Esophagus squamous epithelium (tissue), 4 donors: ENCODE measurements at regions not wholly inside any gene's neighbourhood (a gene's known extent, or its start where the extent isn't known, plus 50 kb on each side); places are given as distances from the start of the nearest gene placed in this dataset.

ENCODE experiments used
- CTCF ChIP-seq, 6 experiments: fragments of 450-650 bp in 4 of 6; fragments of 200-600 bp in 2 of 6; sonication (generic) in 2 of 6; IDR thresholded peaks; one replicate each; pipeline ENCODE4 v1.5.1; 2016 to 2019; ENCODE audit warnings: antibody characterized with exemption in 6 of 6, mild to moderate bottlenecking in 4 of 6, moderate library complexity in 4 of 6
- POLR2A ChIP-seq, 4 donors: fragments of 450-650 bp; IDR thresholded peaks; one replicate each; pipeline ENCODE4 v1.6.1; 2017; ENCODE audit warnings: antibody characterized with exemption in 4 of 4, mild to moderate bottlenecking in 4 of 4, moderate library complexity in 3 of 4

- TF ChIP-seq CTCF (IDR thresholded peaks at IDR 0.05) (no peak), POLR2A (IDR thresholded peaks at IDR 0.05) (no peak)
Measured at GRCh38 chr7:11899247-11899646, 67.2 kb upstream of the THSD7A start.
